ENCODE measurements at regions not wholly inside any gene's neighbourhood (a gene's known extent, or its start where the extent isn't known, plus 50 kb on each side); places are given as distances from the start of the nearest gene placed in this dataset.

- no peak overlapping the region for H3K4me3 ChIP-seq (ENCODE audit: control insufficient read depth, low read depth, low read length)
- no peak for TF ChIP-seq CTCF (IDR thresholded peaks at IDR 0.05; ENCODE audit: control insufficient read depth, insufficient read depth, low read depth, low read length, missing control alignments)
- no peak for DNase-seq (ENCODE audit: low read depth)
Measured at GRCh38 chr5:38023371-38023770, 183.5 kb upstream of the GDNF start.

GRCh38 chr5:38022631-38023030 lies 182.8 kb upstream of the GDNF start:
- TF ChIP-seq CTCF (IDR thresholded peaks at IDR 0.05; ENCODE audit: control insufficient read depth, insufficient read depth, low read depth, low read length, missing control alignments) = no peak
- no peak for DNase-seq (ENCODE audit: low read depth)
- no peak overlapping the region for H3K4me3 ChIP-seq (ENCODE audit: control insufficient read depth, low read depth, low read length)

- no peak for DNase-seq (ENCODE audit: low read depth)
- TF ChIP-seq CTCF (IDR thresholded peaks at IDR 0.05; ENCODE audit: control insufficient read depth, insufficient read depth, low read depth, low read length, missing control alignments) = no peak
- no peak overlapping the region for H3K4me3 ChIP-seq (ENCODE audit: control insufficient read depth, low read depth, low read length)
Measured at GRCh38 chr5:38018016-38018415, 178.2 kb upstream of the GDNF start.

GRCh38 chr5:38013107-38013506 lies 173.3 kb upstream of the GDNF start:
- H3K4me3 ChIP-seq (ENCODE audit: control insufficient read depth, low read depth, low read length) = no peak overlapping the region
- DNase-seq (ENCODE audit: low read depth) = no peak
- no peak for TF ChIP-seq CTCF (IDR thresholded peaks at IDR 0.05; ENCODE audit: control insufficient read depth, insufficient read depth, low read depth, low read length, missing control alignments)

GRCh38 chr5:38011668-38012188 lies 171.9 kb upstream of the GDNF start:
- no peak overlapping the region for H3K4me3 ChIP-seq (ENCODE audit: control insufficient read depth, low read depth, low read length)
- DNase-seq (ENCODE audit: low read depth) = no peak
- TF ChIP-seq CTCF (IDR thresholded peaks at IDR 0.05; ENCODE audit: control insufficient read depth, insufficient read depth, low read depth, low read length, missing control alignments) = no peak

- no peak for DNase-seq (ENCODE audit: low read depth)
- no peak overlapping the region for H3K4me3 ChIP-seq (ENCODE audit: control insufficient read depth, low read depth, low read length)
- no peak for TF ChIP-seq CTCF (IDR thresholded peaks at IDR 0.05; ENCODE audit: control insufficient read depth, insufficient read depth, low read depth, low read length, missing control alignments)
Measured at GRCh38 chr5:38009749-38010358, 170.0 kb upstream of the GDNF start.
